GM12874 (cell line): ENCODE measurements at regions not wholly inside any gene's neighbourhood (a gene's known extent, or its start where the extent isn't known, plus 50 kb on each side); places are given as distances from the start of the nearest gene placed in this dataset.

Experiments
- TF ChIP-seq, protein P1 (sequence below): IDR thresholded peaks from 2 replicates; pipeline ENCODE4 v1.5.1; 2011; ENCODE audit warnings: low read depth, mild to moderate bottlenecking, control low read depth, low read length, moderate library complexity; ENCODE audit not compliant: insufficient read depth

DNA sequence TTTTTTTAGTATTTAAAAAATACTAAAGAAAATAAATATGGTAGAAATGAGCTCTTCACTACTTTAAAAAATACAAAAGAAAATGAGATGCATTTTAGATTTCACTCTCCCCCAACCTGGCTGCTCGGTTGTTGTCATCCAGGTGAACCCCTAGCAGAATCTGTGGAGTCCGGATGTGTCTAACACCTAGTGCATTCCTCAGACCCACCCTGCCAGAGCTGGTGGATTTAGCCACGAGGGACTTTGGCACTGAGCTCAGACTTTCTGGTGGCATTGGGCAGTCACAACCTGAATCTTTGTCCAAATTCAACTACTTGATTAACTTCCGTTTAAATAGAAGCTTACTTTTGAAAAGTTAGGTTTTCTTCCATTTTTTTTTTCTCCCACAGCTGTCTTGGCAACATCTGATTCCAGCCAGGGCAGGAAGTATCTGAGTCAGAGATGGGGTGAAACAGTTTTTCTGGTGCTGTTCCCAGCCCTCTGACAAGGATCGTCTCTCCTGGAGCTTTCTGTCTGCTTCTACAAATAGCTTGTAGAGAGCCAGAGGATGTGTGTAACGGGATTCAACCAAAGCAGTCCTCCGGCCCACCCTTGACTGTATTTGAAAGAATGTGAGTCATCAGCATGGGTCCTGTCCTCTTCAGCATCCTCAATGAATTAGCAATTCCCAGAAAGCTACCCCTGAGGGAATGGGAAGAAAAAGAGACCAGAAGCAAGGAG lies 301.8 kb upstream of the MCTP2 start:
- TF ChIP-seq, protein P1, sequence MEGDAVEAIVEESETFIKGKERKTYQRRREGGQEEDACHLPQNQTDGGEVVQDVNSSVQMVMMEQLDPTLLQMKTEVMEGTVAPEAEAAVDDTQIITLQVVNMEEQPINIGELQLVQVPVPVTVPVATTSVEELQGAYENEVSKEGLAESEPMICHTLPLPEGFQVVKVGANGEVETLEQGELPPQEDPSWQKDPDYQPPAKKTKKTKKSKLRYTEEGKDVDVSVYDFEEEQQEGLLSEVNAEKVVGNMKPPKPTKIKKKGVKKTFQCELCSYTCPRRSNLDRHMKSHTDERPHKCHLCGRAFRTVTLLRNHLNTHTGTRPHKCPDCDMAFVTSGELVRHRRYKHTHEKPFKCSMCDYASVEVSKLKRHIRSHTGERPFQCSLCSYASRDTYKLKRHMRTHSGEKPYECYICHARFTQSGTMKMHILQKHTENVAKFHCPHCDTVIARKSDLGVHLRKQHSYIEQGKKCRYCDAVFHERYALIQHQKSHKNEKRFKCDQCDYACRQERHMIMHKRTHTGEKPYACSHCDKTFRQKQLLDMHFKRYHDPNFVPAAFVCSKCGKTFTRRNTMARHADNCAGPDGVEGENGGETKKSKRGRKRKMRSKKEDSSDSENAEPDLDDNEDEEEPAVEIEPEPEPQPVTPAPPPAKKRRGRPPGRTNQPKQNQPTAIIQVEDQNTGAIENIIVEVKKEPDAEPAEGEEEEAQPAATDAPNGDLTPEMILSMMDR: no peak

DNA sequence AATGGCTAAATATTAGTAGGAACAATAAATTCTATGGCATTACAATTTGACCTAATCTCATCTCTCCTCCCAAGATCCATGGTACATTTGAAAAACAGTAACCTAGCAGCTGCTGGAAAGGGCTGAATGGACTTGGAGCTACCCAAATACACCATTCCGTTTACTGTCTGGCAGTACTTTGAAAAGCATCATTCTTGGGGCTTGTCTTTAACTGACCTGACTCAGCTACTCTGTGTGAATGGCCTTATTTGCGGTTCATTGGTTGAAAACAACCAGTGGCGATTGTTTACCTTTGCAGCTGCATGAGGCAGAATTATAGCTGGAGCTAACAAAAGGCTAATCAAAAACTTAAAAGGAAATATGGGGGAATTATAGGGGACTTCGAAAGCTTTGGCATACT lies 311.2 kb upstream of the MCTP2 start:
- TF ChIP-seq, protein P1: no peak

DNA sequence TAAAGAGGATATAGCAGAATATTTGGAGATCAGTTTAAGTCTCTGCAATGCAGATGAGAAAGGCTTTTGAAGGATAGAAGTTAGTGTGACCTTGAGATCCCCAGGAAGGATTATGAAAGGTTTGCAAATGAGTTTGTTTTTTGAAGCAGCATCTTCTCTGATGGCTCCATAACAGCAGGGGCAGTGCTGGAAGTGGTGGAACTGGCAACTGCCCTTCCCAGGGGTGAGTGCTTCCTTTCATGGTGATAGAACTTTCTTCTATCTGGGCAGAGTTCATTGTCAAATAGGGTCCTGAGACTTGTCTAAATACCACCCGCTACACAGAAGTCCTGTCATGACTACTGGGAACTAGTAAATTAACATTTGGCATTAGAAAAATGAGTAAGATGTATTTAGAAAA lies 314.2 kb upstream of the MCTP2 start:
- TF ChIP-seq, protein P1: no peak

- TF ChIP-seq, protein P1: no peak
These were observed 317.5 kb upstream of the MCTP2 start for GRCh38 chr15:93913871-93914270.

DNA sequence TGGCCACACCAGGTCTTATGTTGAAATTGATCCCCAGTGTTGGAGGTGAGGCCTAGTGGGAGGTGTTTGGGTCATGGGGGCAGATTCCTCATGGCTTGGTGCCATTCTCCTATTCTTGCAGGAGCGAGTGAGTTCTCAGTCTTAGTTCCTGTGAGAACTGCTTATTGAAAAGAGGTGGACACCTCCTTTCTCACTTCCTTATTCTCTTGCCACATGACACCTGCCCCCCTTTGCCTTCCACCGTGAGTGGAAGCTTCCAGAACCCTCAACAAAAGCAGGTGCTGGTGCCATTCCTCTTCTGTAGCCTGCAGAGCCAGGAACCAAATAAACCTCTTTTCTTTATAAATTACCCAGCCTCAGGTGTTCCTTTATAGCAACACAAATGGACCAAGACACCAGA lies 318.1 kb upstream of the MCTP2 start:
- TF ChIP-seq, protein P1: no peak

GRCh38 chr15:93900476-93901400 lies 330.6 kb upstream of the MCTP2 start:
- TF ChIP-seq, protein P1: no peak

- TF ChIP-seq, protein P1: no peak
These were observed 331.5 kb upstream of the MCTP2 start for GRCh38 chr15:93899817-93900216.
